CD4-positive, alpha-beta T cell (primary cell): ENCODE measurements at regions not wholly inside any gene's neighbourhood (a gene's known extent, or its start where the extent isn't known, plus 50 kb on each side); places are given as distances from the start of the nearest gene placed in this dataset.

ENCODE experiments used
- ATAC-seq: fragments of 200-7000 bp; cut with Tn5 transposase; one replicate; pipeline ENCODE4 v1.10.0; 2022; ENCODE audit warnings: mild to moderate bottlenecking; ENCODE audit not compliant: poor library complexity
- CTCF ChIA-PET: fragments of 350-600 bp; sonication (Branson Sonifier 250); formaldehyde crosslinking; loops from one replicate; lab custom pipeline; 2021; ENCODE audit warnings: antibody characterized with exemption, inconsistent platforms; lab: Charles Lee
- POLR2A ChIA-PET: fragments of 350-600 bp; sonication (Branson Sonifier 250); formaldehyde crosslinking; loops from one replicate; lab custom pipeline; 2021; ENCODE audit warnings: antibody characterized with exemption, inconsistent platforms; lab: Charles Lee
- DNase-seq, 14 experiments: peaks; one replicate each; pipeline ENCODE4 v3.0.0-alpha.2; 2013 to 2020; ENCODE audit warnings: mixed read lengths in 2 of 14
- H3K27ac ChIP-seq, 2 donors: one replicate each; pipeline versions ENCODE4 v1.5.1 to v1.7.0; 2013; ENCODE audit warnings: low read length in 2 of 2, low read depth in 1 of 2, mild to moderate bottlenecking in 1 of 2
- H3K27me3 ChIP-seq, 2 experiments: 1 replicate in 1 of 2; 2 replicates in 1 of 2; pipeline versions ENCODE4 v1.6.1 to v1.7.0; 2013; ENCODE audit warnings: low read length in 2 of 2, control low read depth in 1 of 2, mild to moderate bottlenecking in 1 of 2, moderate library complexity in 1 of 2; ENCODE audit not compliant: insufficient read depth in 2 of 2, control insufficient read depth in 1 of 2
- H3K36me3 ChIP-seq: one replicate; pipeline ENCODE4 v1.6.1; 2013; ENCODE audit warnings: low read length, control low read depth; ENCODE audit not compliant: insufficient read depth
- H3K4me1 ChIP-seq: one replicate; pipeline ENCODE4 v1.6.1; 2013; ENCODE audit warnings: low read length, control low read depth; ENCODE audit not compliant: insufficient read depth
- H3K4me3 ChIP-seq: one replicate; pipeline ENCODE4 v1.5.1; 2013; ENCODE audit warnings: mild to moderate bottlenecking, low read length, moderate library complexity
- H3K9me3 ChIP-seq, 2 experiments: 1 replicate in 1 of 2; 2 replicates in 1 of 2; pipeline versions ENCODE4 v1.6.1 to v1.7.0; 2013; ENCODE audit warnings: low read length in 2 of 2, mild to moderate bottlenecking in 2 of 2, control low read depth in 1 of 2, moderate library complexity in 1 of 2; ENCODE audit not compliant: control insufficient read depth in 1 of 2, insufficient read depth in 1 of 2
- H3K27ac Mint-ChIP-seq: one replicate; pipeline ENCODE4 v1.8.0; 2020; ENCODE audit warnings: mixed read lengths
- H3K27me3 Mint-ChIP-seq: one replicate; pipeline ENCODE4 v1.8.0; 2021; ENCODE audit warnings: mixed read lengths
- H3K36me3 Mint-ChIP-seq: one replicate; pipeline ENCODE4 v1.8.0; 2021; ENCODE audit warnings: low read depth, mixed read lengths
- H3K4me1 Mint-ChIP-seq: one replicate; pipeline ENCODE4 v1.8.0; 2021; ENCODE audit warnings: low read depth, mixed read lengths
- H3K4me3 Mint-ChIP-seq: one replicate; pipeline ENCODE4 v1.8.0; 2020; ENCODE audit warnings: mild to moderate bottlenecking, mixed read lengths
- H3K9me3 Mint-ChIP-seq: one replicate; pipeline ENCODE4 v1.8.0; 2020; ENCODE audit warnings: mixed read lengths
- intact Hi-C, 2 experiments: fragments of 100-400 bp; cut with DNase I in 1 of 2; cut with micrococcal nuclease in 1 of 2; formaldehyde crosslinking; loops; one replicate each; pipeline versions ENCODE4 v1.15.1 to v1.9.0; 2023 to 2025; cut with DNase I, micrococcal nuclease
- TF ChIP-seq, protein P1 (sequence below): fragments of 200-600 bp; IDR thresholded peaks from one replicate; pipeline ENCODE4 v1.8.0; 2022; ENCODE audit warnings: antibody characterized with exemption, mild to moderate bottlenecking

- Mint-ChIP-seq H3K9me3 (peaks cover 4% of the 10 kb centered on the region), H3K27me3 (peaks cover 9% of the 10 kb centered on the region), H3K4me3 (no peak overlapping the region), H3K27ac (no peak overlapping the region), H3K36me3 (no peaks in the 10 kb centered on the region), H3K4me1 (no peaks in the 10 kb centered on the region)
- H3K36me3 ChIP-seq, result no peaks in the 10 kb centered on the region
- intact Hi-C loops, result no loop called here
- H3K27me3 ChIP-seq, result no peaks in the 10 kb centered on the region
- POLR2A ChIA-PET, result no interaction called here
- CTCF ChIA-PET, result no interaction called here
- no peaks in the 10 kb centered on the region for H3K4me1 ChIP-seq
- no peak overlapping the region for H3K27ac ChIP-seq
- no peaks in the 10 kb centered on the region for H3K9me3 ChIP-seq
- H3K4me3 ChIP-seq, result no peak overlapping the region
- ATAC-seq (no peak), DNase-seq (no peak)
- TF ChIP-seq, protein P1, sequence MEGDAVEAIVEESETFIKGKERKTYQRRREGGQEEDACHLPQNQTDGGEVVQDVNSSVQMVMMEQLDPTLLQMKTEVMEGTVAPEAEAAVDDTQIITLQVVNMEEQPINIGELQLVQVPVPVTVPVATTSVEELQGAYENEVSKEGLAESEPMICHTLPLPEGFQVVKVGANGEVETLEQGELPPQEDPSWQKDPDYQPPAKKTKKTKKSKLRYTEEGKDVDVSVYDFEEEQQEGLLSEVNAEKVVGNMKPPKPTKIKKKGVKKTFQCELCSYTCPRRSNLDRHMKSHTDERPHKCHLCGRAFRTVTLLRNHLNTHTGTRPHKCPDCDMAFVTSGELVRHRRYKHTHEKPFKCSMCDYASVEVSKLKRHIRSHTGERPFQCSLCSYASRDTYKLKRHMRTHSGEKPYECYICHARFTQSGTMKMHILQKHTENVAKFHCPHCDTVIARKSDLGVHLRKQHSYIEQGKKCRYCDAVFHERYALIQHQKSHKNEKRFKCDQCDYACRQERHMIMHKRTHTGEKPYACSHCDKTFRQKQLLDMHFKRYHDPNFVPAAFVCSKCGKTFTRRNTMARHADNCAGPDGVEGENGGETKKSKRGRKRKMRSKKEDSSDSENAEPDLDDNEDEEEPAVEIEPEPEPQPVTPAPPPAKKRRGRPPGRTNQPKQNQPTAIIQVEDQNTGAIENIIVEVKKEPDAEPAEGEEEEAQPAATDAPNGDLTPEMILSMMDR, result no peak
Measured at GRCh38 chr6:85802162-85802561, 159.5 kb upstream of the SYNCRIP start.

DNA sequence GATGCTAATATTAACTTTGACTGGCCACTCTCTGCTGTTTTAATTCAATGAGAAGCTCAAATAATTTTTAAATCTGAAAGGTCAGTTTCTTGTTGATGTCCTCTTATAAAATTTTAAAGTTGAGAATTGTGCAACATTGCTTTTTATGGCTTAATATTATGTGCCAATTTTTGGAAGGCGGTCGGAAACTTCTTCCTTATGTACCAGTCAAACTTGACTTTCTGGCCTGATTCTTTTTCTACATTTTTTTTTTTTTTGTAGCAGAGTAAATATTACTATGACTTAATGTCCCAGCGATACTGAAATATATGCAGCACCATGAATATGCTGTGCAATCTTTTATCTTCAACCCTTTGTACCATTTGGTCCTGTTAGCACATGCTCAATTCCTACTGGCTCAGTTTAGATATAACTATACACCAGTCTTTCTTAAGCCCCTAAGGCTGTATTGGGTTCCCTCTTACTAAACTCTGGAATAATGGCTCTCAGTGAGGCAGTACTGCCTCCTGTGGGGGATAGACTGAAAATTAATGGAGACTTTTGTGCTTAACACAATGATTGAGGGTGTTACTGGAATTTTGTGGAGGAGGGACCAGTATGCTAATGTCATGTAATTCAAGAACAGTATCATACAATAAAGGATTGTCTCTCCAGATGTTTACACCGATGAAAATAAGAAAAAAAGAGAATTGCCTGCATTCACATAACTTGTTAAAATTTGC, 156.4 kb upstream of the SYNCRIP start:
- DNase-seq, result no peak
- TF ChIP-seq, protein P1, result no peak
- Mint-ChIP-seq H3K9me3 (no peaks in the 10 kb centered on the region), H3K27me3 (peaks cover 17% of the 10 kb centered on the region), H3K4me1 (no peaks in the 10 kb centered on the region), H3K27ac (no peak overlapping the region), H3K4me3 (no peak overlapping the region), H3K36me3 (no peaks in the 10 kb centered on the region)
- ATAC-seq, result no peak
- Histone ChIP-seq H3K4me1 (no peaks in the 10 kb centered on the region), H3K36me3 (no peaks in the 10 kb centered on the region), H3K9me3 (no peaks in the 10 kb centered on the region), H3K27me3 (no peaks in the 10 kb centered on the region), H3K4me3 (no peak overlapping the region), H3K27ac (no peak overlapping the region)
- ChIA-PET CTCF (no interaction called here), POLR2A (no interaction called here)
- intact Hi-C loops, result no loop called here

DNA sequence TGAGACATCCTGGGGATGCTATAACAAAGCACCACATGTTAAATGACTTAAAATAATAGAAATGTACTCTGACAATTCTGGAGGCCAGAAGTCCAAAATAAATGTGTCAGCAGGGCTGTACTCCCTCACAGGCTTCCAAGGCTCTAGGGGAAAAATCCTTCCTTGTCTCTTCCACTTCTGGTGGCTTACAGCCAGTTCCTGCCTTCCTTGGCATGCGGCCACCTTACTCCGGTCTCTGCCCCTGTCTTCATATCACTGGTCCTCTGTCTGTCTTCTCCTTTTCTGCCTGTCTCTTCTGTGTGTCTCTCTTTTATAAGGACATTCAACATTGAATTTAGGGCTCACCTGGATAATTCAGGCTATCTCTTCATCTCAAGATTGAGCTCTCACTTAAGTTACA, 155.3 kb upstream of the SYNCRIP start:
- intact Hi-C loops, result no loop called here
- DNase-seq (no peak), ATAC-seq (no peak)
- H3K36me3 Mint-ChIP-seq, result no peaks in the 10 kb centered on the region
- Histone ChIP-seq H3K4me1 (no peaks in the 10 kb centered on the region), H3K4me3 (no peak overlapping the region), H3K36me3 (no peaks in the 10 kb centered on the region), H3K9me3 (no peaks in the 10 kb centered on the region), H3K27me3 (no peaks in the 10 kb centered on the region), H3K27ac (no peak overlapping the region)
- TF ChIP-seq, protein P1, result no peak
- no peak overlapping the region for H3K4me3 Mint-ChIP-seq
- ChIA-PET POLR2A (no interaction called here), CTCF (no interaction called here)
- H3K9me3 Mint-ChIP-seq, result no peaks in the 10 kb centered on the region
- no peak overlapping the region for H3K27ac Mint-ChIP-seq
- peaks cover 18% of the 10 kb centered on the region for H3K27me3 Mint-ChIP-seq
- no peaks in the 10 kb centered on the region for H3K4me1 Mint-ChIP-seq
